GM18519 (cell line): ENCODE measurements at regions not wholly inside any gene's neighbourhood (a gene's known extent, or its start where the extent isn't known, plus 50 kb on each side); places are given as distances from the start of the nearest gene placed in this dataset.

Source experiments
- ATAC-seq: cut with Tn5 transposase; IDR thresholded peaks from one replicate; pipeline ENCODE4 v1.9.1; 2021; ENCODE audit warnings: mild to moderate bottlenecking, moderate library complexity; ENCODE audit not compliant: unreplicated experiment, low FRiP score

DNA sequence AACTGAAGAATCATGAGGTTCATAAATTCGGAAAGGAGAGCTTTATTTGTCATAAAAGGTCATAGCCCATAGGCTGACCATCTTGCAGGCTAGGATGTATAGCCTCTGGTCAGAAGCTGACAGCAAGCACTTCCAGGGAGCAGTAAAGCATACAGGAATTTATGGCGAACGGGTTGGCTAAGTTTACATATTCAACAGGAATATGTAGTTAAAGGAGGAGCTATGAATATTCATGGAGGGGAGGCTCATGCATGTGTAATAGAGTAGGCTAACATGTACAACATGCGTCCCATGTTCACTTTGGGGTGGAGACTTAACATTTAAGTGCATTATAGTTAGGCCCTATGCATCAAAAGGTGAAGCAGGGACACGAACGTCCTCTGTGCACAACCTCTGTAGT is 1425.7 kb upstream of the TENM3 start:
- no peak for ATAC-seq

DNA sequence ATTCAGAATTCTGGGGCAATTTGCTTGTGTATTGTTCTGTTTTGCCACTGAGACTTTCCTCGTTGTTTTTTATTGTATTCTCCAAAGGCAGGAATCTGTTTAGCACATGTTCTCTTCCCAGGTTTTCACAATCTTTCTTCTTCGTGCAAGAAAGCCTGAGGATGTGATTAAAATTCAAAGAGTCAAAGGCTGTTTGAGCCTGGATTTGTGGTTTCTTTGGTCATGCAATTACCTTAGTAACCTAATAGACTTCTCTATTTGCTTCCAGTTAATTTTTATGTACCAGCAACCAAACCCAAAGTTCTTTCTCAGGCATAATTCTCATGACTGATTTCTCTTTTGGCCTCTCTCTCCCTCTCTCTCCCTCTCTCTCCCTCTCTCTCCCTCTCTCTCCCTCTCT is 1420.1 kb upstream of the TENM3 start:
- no peak for ATAC-seq

DNA sequence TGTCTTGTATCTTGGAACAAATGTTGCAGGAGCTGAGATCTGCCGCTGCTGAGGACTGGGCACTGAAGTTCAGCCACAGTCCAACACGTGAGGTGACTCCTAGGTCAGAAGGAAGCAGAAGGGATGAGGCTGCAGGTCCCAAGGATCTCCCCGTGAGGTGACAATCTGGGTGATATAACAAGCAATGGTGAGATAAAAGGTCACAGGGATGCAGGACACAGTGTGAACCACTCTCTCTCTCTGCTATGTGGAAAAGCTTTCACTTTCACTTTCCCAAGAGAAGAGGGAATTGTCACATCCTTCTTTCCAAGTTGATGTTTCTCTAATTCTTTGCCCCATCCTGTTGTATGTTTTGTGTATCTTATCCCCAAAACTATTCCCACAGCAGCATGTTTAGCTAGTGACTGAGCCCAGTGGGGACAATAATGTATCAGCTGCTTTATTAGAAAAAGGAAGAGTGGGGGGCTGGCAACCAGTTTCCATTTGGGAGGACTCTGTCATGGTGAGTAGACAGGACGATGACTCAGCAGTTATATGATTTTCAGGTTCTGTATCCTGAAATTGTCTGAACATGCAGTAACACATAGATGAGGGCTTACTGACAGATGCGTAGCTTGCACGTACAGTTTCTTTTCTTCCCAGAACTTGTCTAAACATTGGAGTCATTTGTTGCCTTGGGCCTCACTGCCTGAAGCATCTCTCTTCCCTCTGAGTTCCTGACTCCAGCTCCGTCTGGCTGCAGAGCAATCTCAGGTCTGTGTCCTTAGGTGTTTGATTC is 1415.8 kb upstream of the TENM3 start:
- ATAC-seq = no peak

DNA sequence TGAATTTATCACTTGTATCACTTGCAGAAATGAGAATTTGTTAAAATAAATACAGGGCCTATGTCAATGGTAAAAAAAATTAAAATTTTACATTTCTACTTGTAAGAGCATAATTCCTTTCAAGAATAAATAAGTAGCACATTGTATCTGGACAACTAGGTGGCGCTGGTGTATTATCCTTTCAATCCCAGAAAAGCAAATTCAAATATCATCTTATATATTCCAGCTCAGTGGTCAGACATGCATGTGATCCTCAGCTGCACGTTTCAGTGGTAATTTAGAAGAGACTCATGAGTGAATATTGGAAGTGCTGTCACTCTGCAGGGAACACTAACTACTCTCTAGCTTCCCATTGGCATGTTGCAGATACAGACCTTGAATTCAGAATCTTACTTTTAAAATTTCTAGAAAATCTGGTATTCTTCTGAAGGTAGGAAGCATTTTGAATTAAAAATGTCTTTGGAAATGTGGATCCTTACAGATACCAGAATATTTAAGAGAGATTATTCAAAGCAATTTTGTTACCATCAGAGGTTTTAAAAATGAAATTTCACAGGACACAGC is 1414.7 kb upstream of the TENM3 start:
- no peak for ATAC-seq

DNA sequence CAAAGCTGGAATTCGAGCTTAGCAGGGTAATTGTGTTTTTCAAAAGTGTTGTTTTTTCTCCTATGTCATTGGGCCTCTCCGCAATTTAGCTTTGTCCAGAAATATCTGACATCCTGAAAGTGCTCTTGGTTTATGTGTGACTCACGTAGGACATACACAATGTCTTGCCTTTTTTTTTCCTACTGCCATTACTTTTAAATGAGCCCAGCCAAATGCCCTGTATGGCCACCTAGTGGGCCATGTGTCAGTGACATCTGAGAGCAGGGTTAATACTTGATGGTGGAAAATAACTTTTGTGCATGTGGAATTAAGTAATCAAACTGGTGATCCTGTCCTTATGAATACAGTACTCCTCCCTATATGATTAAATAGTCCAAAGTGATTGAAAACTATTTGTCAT is 1411.1 kb upstream of the TENM3 start:
- no peak for ATAC-seq

DNA sequence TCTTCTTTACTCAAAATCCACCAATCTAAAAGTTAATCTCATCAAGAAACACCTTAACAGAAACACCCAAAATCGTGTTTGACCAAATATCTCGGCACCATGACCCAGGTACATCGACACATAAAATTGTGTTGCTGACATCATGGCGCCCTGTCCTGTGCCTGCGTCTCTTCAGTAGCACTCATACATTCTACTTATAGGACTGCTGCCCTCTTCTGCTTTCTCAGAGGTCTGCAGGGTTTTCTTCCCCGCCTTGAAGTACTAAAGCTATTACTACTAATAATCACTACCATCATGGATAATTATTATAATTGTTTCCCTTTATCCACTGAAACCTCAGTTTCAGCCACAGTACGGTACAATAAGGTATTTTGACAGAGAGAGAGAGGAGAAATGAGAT is 1403.1 kb upstream of the TENM3 start:
- ATAC-seq = no peak

DNA sequence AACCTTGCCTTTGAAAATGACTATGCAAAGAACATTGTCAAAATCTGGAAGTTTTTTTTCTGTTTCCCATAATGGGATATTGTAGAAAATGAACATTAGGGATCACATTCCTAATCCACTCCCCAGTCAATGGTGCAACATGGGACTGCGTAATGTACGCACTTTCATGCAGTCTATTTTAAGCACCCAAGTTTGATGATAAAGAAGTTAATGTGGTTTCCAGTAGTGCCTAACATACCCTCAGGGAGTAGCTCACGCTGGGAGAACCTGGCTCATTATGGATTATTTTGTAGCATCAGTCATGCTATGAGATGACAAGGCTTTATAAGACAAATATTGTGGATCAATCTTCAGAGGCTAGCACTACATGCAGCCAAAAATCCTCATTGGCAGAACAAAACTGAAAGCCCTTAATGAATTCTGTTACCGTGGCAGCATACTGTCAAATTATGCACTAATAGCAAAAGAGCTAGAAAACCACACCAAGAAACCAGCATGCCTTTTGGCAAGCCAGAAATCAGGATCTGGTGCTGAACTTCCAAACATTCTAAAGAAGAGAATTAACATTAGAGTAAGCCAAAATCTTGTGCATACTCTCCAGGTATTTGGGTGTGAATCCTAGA is 1392.8 kb upstream of the TENM3 start:
- no peak for ATAC-seq

DNA sequence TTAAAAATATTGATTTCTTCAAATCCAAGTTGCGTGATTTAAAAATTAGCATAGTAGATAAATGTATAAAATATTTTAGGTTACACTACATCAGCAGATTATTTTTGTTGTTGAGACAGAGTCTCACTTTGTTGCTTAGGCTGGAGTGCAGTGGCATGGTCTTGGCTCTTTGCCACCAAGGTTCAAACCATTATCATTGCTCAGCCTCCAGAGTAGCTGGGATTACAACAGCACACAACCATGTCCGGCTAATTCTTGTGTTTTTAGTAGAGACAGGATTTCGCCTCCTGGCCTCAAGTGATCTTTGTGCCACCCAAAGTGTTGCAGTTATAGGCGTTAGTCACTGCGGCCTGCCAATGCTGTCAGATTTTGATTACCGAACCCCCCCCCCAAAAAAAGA is 1390.5 kb upstream of the TENM3 start:
- ATAC-seq = no peak

DNA sequence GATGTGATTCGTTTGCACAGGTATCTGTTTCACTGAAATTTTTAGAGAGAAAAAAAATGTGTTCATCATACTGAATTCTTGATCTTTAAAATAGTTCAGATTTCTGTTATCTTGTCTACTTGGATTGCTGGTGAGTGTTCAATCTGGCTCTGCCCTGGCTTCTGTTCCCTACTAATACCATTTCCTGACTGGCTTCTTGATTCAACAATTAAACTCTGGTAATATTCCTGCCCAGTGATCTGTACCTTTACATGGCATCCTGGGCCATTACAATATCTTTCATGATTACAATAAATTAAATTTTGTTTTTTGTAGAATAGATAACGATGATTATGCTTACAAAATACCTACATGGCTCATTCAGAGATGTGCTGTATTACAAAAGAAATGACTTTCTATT is 1388.0 kb upstream of the TENM3 start:
- no peak for ATAC-seq

DNA sequence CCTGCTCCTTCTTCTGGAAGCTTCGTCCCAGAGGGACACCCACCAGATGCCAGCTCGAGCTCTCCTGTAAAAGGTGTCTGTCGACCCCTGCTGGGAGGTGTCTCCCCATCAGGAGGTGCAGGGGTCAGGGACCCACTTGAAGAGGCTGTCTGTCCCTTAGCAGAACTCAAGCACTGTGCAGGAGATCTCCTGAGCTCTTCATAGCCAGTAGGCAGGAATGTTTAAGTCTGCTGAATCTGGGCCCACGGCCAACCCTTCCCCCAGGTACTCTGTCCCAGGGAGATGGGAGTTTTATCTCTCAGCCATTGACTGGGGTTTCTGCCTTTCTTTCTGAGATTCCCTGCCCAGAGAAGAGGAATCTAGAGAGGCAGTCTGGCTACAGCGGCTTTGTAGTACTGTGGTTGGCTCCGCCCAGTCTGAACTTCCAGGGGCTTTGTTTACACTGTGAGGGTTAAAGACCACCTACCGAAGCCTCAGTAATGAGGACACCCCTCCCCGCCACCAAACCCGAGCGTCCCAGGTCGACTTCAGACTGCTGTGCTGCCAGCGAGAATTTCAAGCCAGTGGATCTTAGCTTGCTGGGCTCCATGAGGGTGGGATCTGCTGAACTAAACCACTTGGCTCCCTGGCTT is 1383.0 kb upstream of the TENM3 start:
- no peak for ATAC-seq

DNA sequence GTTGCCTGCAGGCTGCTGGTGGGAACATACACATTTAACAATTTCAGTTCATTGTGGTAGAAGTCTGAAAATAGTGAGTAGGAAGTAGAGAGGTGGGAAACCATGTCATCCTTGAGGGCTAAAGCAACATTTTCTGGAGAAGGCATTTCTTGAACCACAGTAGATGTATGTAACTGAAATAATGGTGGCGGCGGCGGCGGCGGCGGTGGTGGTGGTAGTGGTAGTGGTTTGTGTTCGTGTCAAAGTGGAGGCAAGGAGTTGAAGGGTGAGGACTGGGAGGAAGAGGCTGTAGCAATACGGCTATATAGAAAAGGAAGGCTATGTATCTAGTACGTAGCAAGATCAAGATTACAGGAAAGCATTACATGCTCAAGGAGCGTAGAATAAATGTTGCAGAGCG is 1381.6 kb upstream of the TENM3 start:
- no peak for ATAC-seq

DNA sequence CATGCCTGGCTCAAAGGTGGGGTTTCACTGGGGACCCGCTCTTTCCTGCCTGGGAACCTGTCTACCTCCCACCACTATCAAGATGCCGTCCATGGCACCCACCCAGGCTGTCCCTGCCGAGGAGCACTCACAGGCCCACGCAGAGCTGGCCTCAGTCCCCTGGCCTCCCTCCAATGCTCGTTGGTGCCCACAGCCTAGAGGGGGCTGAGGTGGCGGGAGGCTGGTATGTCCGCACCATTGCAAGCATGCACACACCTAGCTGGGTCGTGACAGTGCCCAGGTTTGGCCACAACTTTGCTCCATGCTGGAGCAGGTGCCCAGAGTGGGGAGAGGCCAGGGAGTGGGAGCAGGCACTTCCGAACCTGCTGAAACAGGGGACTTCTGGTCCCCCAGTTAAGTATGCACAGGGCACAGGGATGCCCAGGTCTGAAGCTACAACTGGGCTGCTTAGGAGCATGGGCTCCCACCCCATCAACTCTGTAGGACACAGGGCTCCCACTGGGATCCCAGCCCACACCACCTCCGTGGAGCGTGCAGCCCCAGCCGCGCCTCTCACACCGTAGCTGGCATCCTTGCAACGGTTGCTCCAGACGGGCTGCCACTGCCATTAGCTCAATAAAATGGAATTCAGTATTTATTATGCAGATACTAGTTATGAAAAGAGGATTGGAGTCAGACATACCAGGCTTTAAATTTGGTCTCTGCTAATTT is 1376.1 kb upstream of the TENM3 start:
- ATAC-seq = no peak

DNA sequence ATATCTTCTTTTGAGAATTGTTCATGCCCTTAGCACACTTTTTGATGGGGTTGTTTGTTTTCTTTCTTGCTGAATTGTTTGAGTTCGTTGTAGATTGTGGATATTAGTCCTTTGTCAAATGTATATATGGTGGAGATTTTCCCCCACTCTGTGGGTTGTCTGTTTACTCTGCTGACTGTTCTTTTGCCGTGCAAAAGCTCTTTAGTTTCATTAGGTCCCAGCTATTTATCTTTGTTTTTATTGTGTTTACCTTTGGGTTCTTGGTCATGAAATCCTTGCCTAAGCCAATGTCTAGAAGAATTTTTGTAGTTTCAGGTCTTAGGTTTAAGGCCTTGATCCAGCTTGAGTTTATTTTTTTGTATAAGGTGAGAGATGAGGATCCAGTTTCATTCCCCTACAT is 1372.6 kb upstream of the TENM3 start:
- ATAC-seq = no peak

DNA sequence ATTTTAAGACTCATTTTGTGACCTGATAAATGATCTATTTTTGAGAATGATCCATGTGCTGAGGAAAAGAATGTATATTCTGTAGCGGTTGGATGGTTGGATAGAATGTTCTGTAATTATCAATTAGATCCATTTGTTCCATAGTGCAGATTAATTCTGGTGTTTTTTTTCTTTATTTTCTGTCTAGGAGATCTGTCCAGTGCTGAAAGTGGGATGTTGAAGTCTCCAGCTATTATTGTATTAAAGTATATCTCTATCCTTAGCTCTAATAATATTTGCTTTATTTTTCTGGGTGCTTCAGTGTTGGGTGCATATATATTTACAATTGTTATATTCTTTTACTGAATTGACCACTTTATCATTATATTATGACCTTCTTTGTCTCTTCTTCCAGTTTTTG is 1344.9 kb upstream of the TENM3 start:
- ATAC-seq = no peak

DNA sequence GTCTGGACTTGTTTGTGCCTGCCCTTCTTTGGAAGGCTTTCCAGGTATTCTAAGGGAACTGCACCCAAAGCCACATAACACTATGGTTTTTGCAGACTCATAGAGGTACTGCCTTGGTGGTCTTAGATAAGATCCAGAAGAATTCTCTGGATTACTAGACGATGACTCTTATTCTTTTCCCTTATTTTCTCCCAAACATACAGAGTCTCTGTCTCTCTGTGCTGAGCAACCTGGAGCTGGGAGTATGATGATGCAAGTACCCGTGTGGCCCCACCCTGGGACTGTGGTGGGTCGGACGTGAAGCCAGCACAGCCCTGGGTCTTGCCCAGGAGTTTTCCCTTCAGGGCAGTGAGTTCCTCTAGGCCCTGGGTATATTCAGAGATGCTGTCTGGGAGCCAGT is 1342.4 kb upstream of the TENM3 start:
- ATAC-seq = no peak

DNA sequence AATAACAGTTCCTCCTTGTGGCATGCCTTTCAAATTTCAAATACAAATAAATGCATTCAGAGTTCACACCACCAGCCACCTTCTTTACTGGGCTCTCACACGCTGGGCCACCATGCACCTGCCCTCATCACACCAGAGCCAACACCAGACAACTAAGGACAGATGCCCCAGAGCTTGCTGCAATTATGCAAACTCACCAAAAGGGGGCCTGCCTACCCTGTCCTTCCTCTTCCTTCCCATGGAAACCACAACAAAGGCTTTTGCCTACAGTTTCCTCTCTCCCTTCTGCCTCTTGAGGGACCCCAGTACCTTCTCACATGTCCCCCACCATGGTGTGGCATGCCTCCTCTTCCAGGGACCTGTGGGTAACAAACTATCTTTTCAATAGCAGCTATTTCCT is 1333.9 kb upstream of the TENM3 start:
- ATAC-seq = no peak

DNA sequence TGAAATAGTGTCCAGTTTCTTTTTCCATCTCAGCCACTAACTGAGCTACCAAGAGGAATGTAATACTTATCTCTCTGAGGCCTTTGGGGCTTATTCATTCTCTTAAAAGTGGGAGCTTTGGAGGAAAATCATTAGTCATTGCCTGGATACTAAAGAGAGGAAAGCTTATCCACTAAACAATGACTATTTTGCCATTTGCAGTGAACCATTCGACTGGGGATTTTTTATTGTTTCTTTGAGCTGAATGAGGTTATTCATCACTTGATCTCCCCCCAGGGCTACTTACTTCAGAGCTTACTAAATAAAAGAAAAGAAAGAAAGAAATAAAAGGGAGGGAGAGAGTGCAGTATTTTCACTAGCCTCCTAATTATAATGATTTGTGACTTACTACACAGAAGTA is 1329.5 kb upstream of the TENM3 start:
- no peak for ATAC-seq

DNA sequence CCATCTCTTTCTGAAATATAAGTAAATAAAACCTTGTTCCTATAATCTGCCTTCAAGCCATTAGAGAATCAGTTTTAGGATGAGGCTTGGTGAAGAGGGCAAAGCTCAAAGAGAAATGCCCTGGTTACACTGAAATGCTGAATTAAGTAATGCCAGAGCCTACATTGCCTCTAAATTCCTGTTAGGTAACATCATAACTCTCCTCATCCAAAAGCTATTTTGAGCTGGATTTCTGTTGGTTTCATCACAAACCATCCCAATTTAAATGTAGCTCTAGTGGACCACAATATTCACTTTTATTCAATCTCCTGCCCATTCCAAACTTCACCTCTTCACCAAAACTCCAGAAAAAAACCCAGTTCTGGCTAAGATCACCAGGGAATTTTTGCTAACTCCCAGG is 1319.7 kb upstream of the TENM3 start:
- no peak for ATAC-seq

DNA sequence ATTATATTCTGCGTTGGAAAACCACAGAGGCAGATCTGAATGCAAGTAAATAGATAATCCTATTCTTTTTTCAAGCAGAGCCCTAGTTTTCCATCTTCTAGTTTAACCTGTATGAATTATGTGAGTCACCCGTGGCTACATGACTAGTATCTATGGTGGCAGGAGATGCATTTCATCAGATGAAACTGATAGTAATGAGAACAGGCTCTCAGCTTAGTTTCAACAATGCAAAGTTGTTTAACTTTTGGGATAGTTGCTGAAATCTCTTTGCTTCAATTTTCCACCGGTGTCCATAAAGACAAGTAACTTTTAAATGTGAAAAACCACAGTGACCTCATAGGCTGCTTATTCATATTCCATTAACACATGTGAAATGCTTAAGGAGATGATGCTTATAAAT is 1317.4 kb upstream of the TENM3 start:
- no peak for ATAC-seq

DNA sequence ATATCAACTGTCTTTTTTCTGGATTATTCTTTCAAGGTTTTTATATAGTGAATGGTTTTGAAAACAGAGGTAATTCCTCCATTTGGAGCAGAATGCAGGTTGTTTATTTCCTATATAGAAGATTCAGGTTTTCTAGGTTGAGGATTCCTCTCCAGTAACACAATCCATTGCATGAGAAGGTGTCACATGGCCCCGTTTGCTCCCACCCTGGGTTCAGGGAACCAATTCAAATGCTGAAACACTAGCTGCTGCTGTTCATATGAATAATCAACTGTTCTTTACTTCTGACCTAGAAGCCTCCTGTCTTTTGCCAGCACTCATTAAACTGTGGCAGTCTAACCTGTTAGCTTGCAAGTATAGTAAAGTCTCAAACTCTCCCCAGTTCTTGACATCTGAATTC is 1316.9 kb upstream of the TENM3 start:
- no peak for ATAC-seq

DNA sequence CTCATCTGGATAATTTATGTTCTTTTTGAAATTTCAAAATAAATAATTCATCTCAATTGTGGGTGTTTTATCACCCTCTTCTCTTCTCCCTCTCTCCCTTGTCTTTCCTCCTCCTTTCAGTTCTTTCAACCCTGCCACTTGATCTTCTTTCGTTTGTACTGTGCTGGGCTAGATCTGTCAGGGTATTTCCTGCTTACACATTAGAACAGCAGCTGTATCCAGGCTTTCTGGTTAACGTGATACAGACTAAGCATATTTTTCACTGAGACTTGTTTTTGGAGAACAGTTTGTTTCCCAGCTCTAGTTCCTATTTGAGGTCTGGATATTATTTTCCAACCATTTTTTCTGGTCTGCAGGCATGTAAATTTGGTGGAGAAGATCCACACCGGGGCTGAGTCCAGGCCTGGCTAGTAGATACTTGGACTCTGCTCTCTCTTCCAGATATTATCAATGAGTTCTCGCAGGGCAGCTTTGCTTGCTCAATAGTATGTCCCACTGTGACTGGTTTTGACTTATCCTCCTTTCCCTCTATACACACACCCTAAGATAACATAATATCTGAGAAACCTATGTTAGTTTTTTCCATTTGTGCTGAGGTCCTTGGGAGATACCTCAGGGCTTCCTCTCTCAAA is 1310.7 kb upstream of the TENM3 start:
- ATAC-seq = no peak
